Stomach (tissue), 8 donors: ENCODE measurements at regions not wholly inside any gene's neighbourhood (a gene's known extent, or its start where the extent isn't known, plus 50 kb on each side); places are given as distances from the start of the nearest gene placed in this dataset.
"Not testable (repeated sequence)": the region's sequence is repeated elsewhere in the genome, so short reads cannot be mapped to it uniquely, and the experiment has no call there.

Experiments
- DNase-seq, 2 donors: peaks; one replicate each; pipeline versions ENCODE4 v3.0.0 to v3.0.0-alpha.2; 2013 to 2019
- H3K27ac ChIP-seq, 5 donors: fragments of 200-600 bp in 4 of 5; sonication (generic) in 4 of 5; one replicate each; pipeline ENCODE4 v1.5.1; 2013 to 2019; ENCODE audit warnings: mild to moderate bottlenecking in 1 of 5, moderate library complexity in 1 of 5
- H3K27me3 ChIP-seq, 3 donors: fragments of 200-600 bp; sonication (generic); one replicate each; pipeline ENCODE4 v1.5.1; 2017 to 2019; ENCODE audit warnings: mixed run types in 1 of 3
- H3K36me3 ChIP-seq, 4 donors: fragments of 200-600 bp; sonication (generic); 1 replicate in 3 of 4; 2 replicates in 1 of 4; pipeline ENCODE4 v1.5.1; 2016 to 2019
- H3K4me1 ChIP-seq, 4 donors: fragments of 200-600 bp; sonication (generic); one replicate each; pipeline ENCODE4 v1.5.1; 2016 to 2019
- H3K4me3 ChIP-seq, 4 donors: fragments of 200-600 bp; sonication (generic) in 3 of 4; one replicate each; pipeline ENCODE4 v1.5.1; 2016 to 2019; ENCODE audit warnings: mild to moderate bottlenecking in 1 of 4
- H3K9me3 ChIP-seq, 4 donors: fragments of 200-600 bp; sonication (generic); one replicate each; pipeline ENCODE4 v1.5.1; 2016 to 2019
- CTCF ChIP-seq, 7 experiments: fragments of 450-650 bp in 4 of 7; fragments of 200-600 bp in 3 of 7; sonication (generic) in 3 of 7; IDR thresholded peaks; one replicate each; pipeline ENCODE4 v1.5.1; 2016 to 2019; ENCODE audit warnings: antibody characterized with exemption in 7 of 7, control low read depth in 2 of 7, mild to moderate bottlenecking in 1 of 7
- EP300 ChIP-seq: sonication (generic); formaldehyde crosslinking; IDR thresholded peaks from one replicate; pipeline ENCODE4 v1.6.1; 2017; ENCODE audit warnings: antibody characterized with exemption
- POLR2A ChIP-seq, 4 donors: fragments of 450-650 bp; IDR thresholded peaks; one replicate each; pipeline ENCODE4 v1.6.1; 2016; ENCODE audit warnings: antibody characterized with exemption in 4 of 4, control low read depth in 2 of 4, mild to moderate bottlenecking in 1 of 4, moderate library complexity in 1 of 4
- POLR2AphosphoS5 ChIP-seq, 3 donors: sonication (generic); formaldehyde crosslinking; IDR thresholded peaks; one replicate each; pipeline ENCODE4 v1.6.1; 2016; ENCODE audit warnings: antibody characterized with exemption in 3 of 3
- WGBS, 5 donors: extraction: QIAGEN DNeasy Blood & Tissue Kit in 3 of 5; methylation state at CpG; one replicate each; pipeline versions ENCODE4 v1.1.5 to v1.1.7; 2013 to 2018; 5-methylcytosine and 5-hydroxymethylcytosine counted together
- intact Hi-C: fragments of 100-400 bp; cut with DNase I; formaldehyde crosslinking; loops from one replicate; pipeline ENCODE4 v1.15.1; 2023; ENCODE audit warnings: low total_unique reads
- donor health status: healthy with polysubstance abuse.
- donor health status: Bipolar disorder and iron deficiency.
- donor health status: healthy.

DNA sequence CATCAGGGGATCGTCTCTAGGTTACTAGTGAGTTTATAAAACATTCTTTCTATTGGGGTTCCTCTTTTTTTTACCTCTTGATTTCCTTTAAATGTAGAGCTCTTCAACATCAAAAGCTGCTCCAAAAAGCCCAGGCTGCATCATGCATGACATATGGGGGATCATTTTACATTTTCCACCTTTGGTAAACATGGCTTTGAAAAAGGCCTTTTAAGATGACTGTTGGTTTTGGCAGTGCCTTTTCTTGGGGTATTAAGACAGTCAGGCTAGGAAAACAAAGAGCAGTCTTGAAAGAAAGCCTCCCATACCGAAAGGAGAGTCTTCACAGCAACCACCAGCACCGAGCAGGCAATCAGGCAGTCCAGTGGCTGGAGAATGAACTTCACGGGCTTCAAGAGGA lies 73.2 kb downstream of the NPEPL1 start:
- TF ChIP-seq POLR2AphosphoS5 (IDR thresholded peaks at IDR 0.05) (no peak), EP300 (no peak), POLR2A (IDR thresholded peaks at IDR 0.05) (no peak), CTCF (IDR thresholded peaks at IDR 0.05) (no peak)
- H3K27ac ChIP-seq: no peak overlapping the region
- no peak overlapping the region for H3K4me3 ChIP-seq
- no peak for DNase-seq
- intact Hi-C loops: no loop called here
- H3K4me1 ChIP-seq: no peaks in the 10 kb centered on the region
- WGBS, 5 donors: 47 to 60% (median 55%) methylated on average over 4 of the region's 4 CpGs
- H3K9me3 ChIP-seq: no peaks in the 10 kb centered on the region
- no peaks in the 10 kb centered on the region for H3K36me3 ChIP-seq
- peaks cover 0 to 77% (median 0%) of the 10 kb centered on the region in 3 donors for H3K27me3 ChIP-seq

DNA sequence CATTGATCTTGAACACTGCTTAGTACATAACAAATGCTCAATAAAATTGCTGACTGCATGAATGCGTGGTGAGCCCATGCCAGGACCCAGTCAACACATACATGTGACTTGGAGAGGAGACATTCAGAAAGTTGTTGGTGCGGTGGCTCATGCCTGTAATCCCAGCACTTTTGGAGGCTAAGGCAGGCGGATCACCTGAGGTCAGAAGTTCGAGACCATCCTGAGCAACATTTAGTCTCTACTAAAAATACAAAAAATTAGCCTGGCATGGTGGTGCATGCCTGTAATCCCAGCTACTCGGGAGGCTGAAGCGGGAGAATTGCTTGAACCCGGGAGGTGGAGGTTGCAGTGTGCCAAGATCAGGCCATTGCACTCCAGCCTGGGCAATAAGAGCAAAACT lies 75.2 kb downstream of the NPEPL1 start:
- H3K9me3 ChIP-seq, DNase-seq, H3K4me1 ChIP-seq, H3K4me3 ChIP-seq, intact Hi-C loops, H3K27ac ChIP-seq, H3K36me3 ChIP-seq: not testable (repeated sequence)
- H3K27me3 ChIP-seq: peaks cover 0 to 84% (median 0%) of the 10 kb centered on the region in 3 donors
- WGBS, 5 donors: 82 to 93% (median 90%) methylated on average over 7 of the region's 7 CpGs
